Left lung (tissue), 4 donors: ENCODE measurements at regions not wholly inside any gene's neighbourhood (a gene's known extent, or its start where the extent isn't known, plus 50 kb on each side); places are given as distances from the start of the nearest gene placed in this dataset.
"Not testable (repeated sequence)": the region's sequence is repeated elsewhere in the genome, so short reads cannot be mapped to it uniquely, and the experiment has no call there.

Experiments used
- ATAC-seq: fragments of 200-7000 bp; cut with Tn5 transposase; one replicate; pipeline ENCODE4 v1.9.1; 2020; ENCODE audit warnings: moderate library complexity
- DNase-seq, 4 donors: peaks; one replicate each; pipeline ENCODE4 v3.0.0-alpha.2; 2013 to 2020
- H3K27ac ChIP-seq, 2 donors: fragments of 200-600 bp; sonication (generic) in 1 of 2; one replicate each; pipeline versions ENCODE4 v1.5.0 to v1.8.0; 2020 to 2021
- H3K27me3 ChIP-seq, 2 donors: fragments of 200-600 bp; sonication (generic) in 1 of 2; one replicate each; pipeline versions ENCODE4 v1.5.0 to v1.8.0; 2020 to 2021
- H3K36me3 ChIP-seq, 2 donors: fragments of 200-600 bp; sonication (generic) in 1 of 2; one replicate each; pipeline versions ENCODE4 v1.5.0 to v1.8.0; 2020 to 2021
- H3K4me1 ChIP-seq, 2 donors: fragments of 200-600 bp; one replicate each; pipeline ENCODE4 v1.8.0; 2021
- H3K4me3 ChIP-seq, 2 donors: fragments of 200-600 bp; sonication (generic) in 1 of 2; one replicate each; pipeline versions ENCODE4 v1.5.0 to v1.8.0; 2020 to 2021; ENCODE audit warnings: mild to moderate bottlenecking in 1 of 2
- H3K9me3 ChIP-seq, 2 donors: fragments of 200-600 bp; sonication (generic) in 1 of 2; one replicate each; pipeline versions ENCODE4 v1.5.0 to v1.8.0; 2020 to 2021
- intact Hi-C, 2 donors: fragments of 100-400 bp; cut with DNase I; formaldehyde crosslinking; loops; one replicate each; pipeline versions ENCODE4 v1.11.2 to v1.14.2; 2022
- TF ChIP-seq, protein P1 (sequence below), 2 donors: fragments of 200-600 bp; sonication (generic) in 1 of 2; IDR thresholded peaks; one replicate each; pipeline versions ENCODE4 v1.5.0 to v1.8.0; 2021; ENCODE audit warnings: antibody characterized with exemption in 2 of 2
- donor health status: DM: no; HTN: yes; CAD: no.
- donor health status: DM: no; HTN: no; CAD: no.

DNA sequence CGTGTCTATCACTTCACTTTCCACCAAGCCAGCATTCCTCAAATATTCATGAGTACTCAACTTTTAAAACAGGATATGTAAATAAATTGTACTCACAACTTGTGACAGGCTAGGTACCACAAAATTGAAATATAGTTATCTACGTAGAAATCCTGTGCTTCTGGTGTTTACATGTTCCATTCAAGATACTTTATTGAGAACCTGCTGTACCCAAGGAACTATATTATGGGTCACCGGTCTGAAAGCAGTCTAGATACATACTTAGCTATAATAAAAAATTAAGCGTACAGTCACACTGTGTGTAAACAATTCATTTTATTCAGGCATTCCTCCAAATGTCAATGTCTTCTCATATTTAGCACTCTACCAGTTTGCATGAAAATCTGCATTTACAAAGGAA, 482.2 kb upstream of the SOX9 start:
- TF ChIP-seq, protein P1, sequence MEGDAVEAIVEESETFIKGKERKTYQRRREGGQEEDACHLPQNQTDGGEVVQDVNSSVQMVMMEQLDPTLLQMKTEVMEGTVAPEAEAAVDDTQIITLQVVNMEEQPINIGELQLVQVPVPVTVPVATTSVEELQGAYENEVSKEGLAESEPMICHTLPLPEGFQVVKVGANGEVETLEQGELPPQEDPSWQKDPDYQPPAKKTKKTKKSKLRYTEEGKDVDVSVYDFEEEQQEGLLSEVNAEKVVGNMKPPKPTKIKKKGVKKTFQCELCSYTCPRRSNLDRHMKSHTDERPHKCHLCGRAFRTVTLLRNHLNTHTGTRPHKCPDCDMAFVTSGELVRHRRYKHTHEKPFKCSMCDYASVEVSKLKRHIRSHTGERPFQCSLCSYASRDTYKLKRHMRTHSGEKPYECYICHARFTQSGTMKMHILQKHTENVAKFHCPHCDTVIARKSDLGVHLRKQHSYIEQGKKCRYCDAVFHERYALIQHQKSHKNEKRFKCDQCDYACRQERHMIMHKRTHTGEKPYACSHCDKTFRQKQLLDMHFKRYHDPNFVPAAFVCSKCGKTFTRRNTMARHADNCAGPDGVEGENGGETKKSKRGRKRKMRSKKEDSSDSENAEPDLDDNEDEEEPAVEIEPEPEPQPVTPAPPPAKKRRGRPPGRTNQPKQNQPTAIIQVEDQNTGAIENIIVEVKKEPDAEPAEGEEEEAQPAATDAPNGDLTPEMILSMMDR (IDR thresholded peaks at IDR 0.05), result no peak
- H3K4me3 ChIP-seq, result no peak overlapping the region
- H3K27ac ChIP-seq, result no peak overlapping the region
- H3K9me3 ChIP-seq, result no peaks in the 10 kb centered on the region
- ATAC-seq (peak; percentile 27), DNase-seq (no peak)
- H3K4me1 ChIP-seq, result no peaks in the 10 kb centered on the region
- intact Hi-C loops, result no loop called here
- H3K27me3 ChIP-seq, result no peaks in the 10 kb centered on the region
- H3K36me3 ChIP-seq, result no peaks in the 10 kb centered on the region

DNA sequence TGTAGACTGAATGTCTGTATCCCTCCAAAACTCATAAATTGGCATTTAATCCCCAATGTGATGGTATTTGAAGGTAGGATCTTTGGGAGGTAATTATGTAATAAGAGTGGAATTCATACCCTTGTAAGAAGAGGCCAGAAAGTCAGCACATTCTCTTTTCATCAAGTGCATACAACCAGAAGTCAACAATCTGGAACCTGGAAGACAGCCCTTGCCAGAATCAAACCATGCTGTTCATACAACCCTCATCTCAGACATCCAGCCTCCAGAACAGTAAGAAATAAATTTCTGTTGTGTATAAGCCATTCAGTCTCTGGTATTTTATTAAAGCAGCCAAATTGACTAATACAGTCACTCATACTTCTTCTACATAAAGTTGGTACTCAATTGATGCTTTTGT, 481.0 kb upstream of the SOX9 start:
- TF ChIP-seq, protein P1 (IDR thresholded peaks at IDR 0.05), result no peak
- Histone ChIP-seq H3K27ac (no peak overlapping the region), H3K4me1 (no peaks in the 10 kb centered on the region), H3K36me3 (no peaks in the 10 kb centered on the region), H3K9me3 (peaks cover 0 to 4% of the 10 kb centered on the region in 2 donors), H3K27me3 (no peaks in the 10 kb centered on the region), H3K4me3 (no peak overlapping the region)
- intact Hi-C loops, result no loop called here
- no peak for DNase-seq
- ATAC-seq, result no peak

DNA sequence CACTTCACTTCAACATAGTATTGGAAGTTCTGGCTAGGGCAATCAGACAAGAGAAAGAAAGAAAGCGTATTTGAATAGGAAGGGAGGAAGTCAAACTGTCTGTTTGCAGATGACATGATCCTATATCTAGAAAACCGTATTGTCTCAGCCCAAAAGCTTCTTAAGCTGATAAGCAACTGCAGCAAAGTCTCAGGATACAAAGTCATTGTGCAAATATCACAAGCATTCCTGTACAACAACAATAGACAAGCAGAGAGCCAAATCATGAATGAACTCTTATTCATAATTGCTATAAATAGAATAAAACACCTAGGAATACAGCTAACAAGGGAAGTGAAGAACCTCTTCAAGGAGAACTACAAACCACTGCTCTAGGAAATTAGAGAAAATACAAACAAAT, 473.9 kb upstream of the SOX9 start:
- DNase-seq, H3K4me1 ChIP-seq, H3K27me3 ChIP-seq, H3K4me3 ChIP-seq, intact Hi-C loops, H3K27ac ChIP-seq, H3K36me3 ChIP-seq, ATAC-seq: not testable (repeated sequence)
- peaks cover 0 to 25% of the 10 kb centered on the region in 2 donors for H3K9me3 ChIP-seq

DNA sequence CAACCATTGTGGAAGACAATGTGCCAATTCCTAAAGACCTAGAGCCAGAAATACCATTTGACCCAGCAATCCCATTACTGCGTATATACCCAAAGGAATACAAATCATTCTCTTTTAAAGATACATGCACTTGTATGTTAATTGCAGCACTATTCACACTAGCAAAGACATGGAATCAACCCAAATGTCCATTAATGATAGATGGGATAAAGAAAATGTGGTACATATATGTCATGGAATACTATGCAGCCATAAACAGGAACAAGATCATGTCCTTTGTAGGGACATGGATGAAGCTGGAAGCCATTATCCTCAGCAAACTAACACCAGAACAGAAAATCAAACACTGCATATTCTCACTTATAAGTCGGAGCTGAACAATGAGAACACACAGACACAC, 472.5 kb upstream of the SOX9 start:
- intact Hi-C loops, H3K27ac ChIP-seq, H3K4me3 ChIP-seq, H3K27me3 ChIP-seq, DNase-seq, H3K4me1 ChIP-seq, ATAC-seq, H3K36me3 ChIP-seq: not testable (repeated sequence)
- peaks cover 0 to 27% of the 10 kb centered on the region in 2 donors for H3K9me3 ChIP-seq

DNA sequence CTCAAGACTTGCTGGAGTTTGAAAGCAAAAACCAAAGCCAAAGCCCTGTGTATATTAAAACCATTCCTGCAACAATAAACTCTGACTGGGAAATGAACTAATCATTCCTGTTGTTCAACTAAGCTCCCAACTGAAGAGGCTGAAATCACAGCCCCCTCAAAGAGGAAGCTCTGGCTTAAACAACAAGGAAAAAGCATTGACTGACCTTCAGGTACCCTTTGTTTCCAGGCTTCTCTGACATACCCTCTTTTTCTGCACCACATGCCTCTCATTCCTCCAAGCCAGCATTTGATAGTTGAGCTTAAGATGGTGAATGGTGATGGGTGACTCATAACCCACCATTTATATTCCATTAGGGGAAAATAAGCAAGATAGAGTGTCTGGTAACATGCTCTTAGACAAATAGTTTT, 470.9 kb upstream of the SOX9 start:
- ATAC-seq (no peak), DNase-seq (no peak)
- intact Hi-C loops, result no loop called here
- H3K27me3 ChIP-seq, result no peaks in the 10 kb centered on the region
- H3K4me3 ChIP-seq, result no peak overlapping the region
- H3K4me1 ChIP-seq, result no peaks in the 10 kb centered on the region
- peaks cover 0 to 23% of the 10 kb centered on the region in 2 donors for H3K9me3 ChIP-seq
- H3K27ac ChIP-seq, result no peak overlapping the region
- TF ChIP-seq, protein P1 (IDR thresholded peaks at IDR 0.05), result no peak
- no peaks in the 10 kb centered on the region for H3K36me3 ChIP-seq

DNA sequence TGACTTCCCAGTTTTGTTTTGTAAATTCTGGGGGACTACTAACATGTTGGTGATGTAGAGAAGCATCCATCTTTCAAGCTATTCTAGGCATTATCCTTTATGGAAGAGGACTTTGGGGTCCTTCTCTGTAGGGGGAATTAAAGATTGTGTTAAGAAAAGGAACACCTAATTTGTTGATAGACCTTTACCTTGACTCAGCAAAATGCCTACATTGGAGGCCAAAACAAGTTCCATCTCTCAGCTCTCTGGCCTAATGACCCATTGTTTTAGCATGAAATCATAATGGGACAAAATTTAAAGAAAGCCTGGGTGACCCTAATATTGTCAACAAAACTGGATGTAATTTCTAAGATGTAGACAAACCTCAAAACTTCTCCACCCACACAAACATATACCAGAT, 465.3 kb upstream of the SOX9 start:
- no peaks in the 10 kb centered on the region for H3K4me1 ChIP-seq
- intact Hi-C loops, result no loop called here
- ATAC-seq, result no peak
- no peak overlapping the region for H3K4me3 ChIP-seq
- TF ChIP-seq, protein P1 (IDR thresholded peaks at IDR 0.05), result no peak
- H3K27ac ChIP-seq, result no peak overlapping the region
- no peak for DNase-seq
- H3K27me3 ChIP-seq, result no peaks in the 10 kb centered on the region
- no peaks in the 10 kb centered on the region for H3K36me3 ChIP-seq
- H3K9me3 ChIP-seq, result peaks cover 0 to 2% of the 10 kb centered on the region in 2 donors
